Keratinocyte (primary cell): ENCODE measurements at regions not wholly inside any gene's neighbourhood (a gene's known extent, or its start where the extent isn't known, plus 50 kb on each side); places are given as distances from the start of the nearest gene placed in this dataset.

Experiments used
- EZH2 ChIP-seq: IDR thresholded peaks from one replicate; pipeline ENCODE4 v1.6.1; 2012; ENCODE audit warnings: inconsistent platforms, mild to moderate bottlenecking, low read length, moderate library complexity
- TF ChIP-seq, protein P1 (sequence below), 3 experiments: IDR thresholded peaks in 1 of 3; conservative IDR thresholded peaks in 1 of 3; optimal IDR thresholded peaks in 1 of 3; 2 replicates in 2 of 3; 3 replicates in 1 of 3; pipeline versions ENCODE3 to v1.5.1; 2011; ENCODE audit warnings: low read length in 3 of 3, mild to moderate bottlenecking in 3 of 3, moderate library complexity in 2 of 3, control low read depth in 1 of 3, inconsistent platforms in 1 of 3; ENCODE audit not compliant: insufficient read depth in 2 of 3; ENCODE audit errors: extremely low read depth in 1 of 3

DNA sequence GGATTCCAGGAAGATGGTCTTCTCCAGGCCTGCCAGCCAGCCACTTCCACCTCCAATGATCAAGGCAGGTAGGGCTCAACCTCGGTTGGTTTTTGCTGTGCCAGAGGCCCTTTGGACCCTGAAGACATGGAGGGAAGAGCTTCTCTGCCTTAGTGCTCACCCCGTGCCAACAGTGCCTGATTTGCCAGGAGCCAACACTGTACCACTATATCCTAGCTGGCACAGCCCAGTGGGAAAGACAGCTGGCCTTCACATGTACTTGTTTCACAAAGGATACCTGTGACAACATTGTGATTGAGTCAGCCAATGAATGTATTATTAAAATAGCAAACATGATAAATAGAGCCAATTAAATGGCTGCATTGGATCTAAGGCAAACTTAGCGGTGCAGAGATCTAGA is 51.9 kb upstream of the PRPS1 start:
- TF ChIP-seq, protein P1, sequence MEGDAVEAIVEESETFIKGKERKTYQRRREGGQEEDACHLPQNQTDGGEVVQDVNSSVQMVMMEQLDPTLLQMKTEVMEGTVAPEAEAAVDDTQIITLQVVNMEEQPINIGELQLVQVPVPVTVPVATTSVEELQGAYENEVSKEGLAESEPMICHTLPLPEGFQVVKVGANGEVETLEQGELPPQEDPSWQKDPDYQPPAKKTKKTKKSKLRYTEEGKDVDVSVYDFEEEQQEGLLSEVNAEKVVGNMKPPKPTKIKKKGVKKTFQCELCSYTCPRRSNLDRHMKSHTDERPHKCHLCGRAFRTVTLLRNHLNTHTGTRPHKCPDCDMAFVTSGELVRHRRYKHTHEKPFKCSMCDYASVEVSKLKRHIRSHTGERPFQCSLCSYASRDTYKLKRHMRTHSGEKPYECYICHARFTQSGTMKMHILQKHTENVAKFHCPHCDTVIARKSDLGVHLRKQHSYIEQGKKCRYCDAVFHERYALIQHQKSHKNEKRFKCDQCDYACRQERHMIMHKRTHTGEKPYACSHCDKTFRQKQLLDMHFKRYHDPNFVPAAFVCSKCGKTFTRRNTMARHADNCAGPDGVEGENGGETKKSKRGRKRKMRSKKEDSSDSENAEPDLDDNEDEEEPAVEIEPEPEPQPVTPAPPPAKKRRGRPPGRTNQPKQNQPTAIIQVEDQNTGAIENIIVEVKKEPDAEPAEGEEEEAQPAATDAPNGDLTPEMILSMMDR (optimal IDR thresholded peaks at IDR 0.05 in 1 of 3, IDR thresholded peaks at IDR 0.05 in 1 of 3, conservative IDR thresholded peaks at IDR 0.05 in 1 of 3; ENCODE audit: extremely low read depth in 1 of 3, insufficient read depth in 2 of 3, low read length in 3 of 3) = no peak
- TF ChIP-seq EZH2 = no peak
